CD14-positive monocyte (primary cell): ENCODE measurements at regions not wholly inside any gene's neighbourhood (a gene's known extent, or its start where the extent isn't known, plus 50 kb on each side); places are given as distances from the start of the nearest gene placed in this dataset.

Source experiments
- DNase-seq, 3 donors: peaks; one replicate each; pipeline ENCODE4 v3.0.0-alpha.2; 2011 to 2022
- H2AFZ ChIP-seq: 2 replicates; pipeline ENCODE4 v1.6.0; 2012; ENCODE audit warnings: mild to moderate bottlenecking, low read depth, low read length, inconsistent platforms; ENCODE audit not compliant: insufficient read depth, poor library complexity, severe bottlenecking
- H3K27ac ChIP-seq, 2 donors: 1 replicate in 1 of 2; 2 replicates in 1 of 2; pipeline ENCODE4 v1.5.1; 2012 to 2013; ENCODE audit warnings: low read length in 2 of 2, control low read depth in 1 of 2, inconsistent platforms in 1 of 2, low read depth in 1 of 2, mild to moderate bottlenecking in 1 of 2
- H3K27me3 ChIP-seq, 2 donors: one replicate each; pipeline versions ENCODE4 v1.6.0 to v1.6.1; 2011 to 2013; ENCODE audit warnings: low read length in 2 of 2; ENCODE audit not compliant: control insufficient read depth in 2 of 2, insufficient read depth in 2 of 2
- H3K36me3 ChIP-seq, 2 donors: replicated peaks in 1 of 2; 1 replicate in 1 of 2; 2 replicates in 1 of 2; pipeline versions ENCODE4 v1.5.1 to v1.6.1; 2012 to 2013; ENCODE audit warnings: low read length in 2 of 2, control low read depth in 1 of 2, inconsistent platforms in 1 of 2, mild to moderate bottlenecking in 1 of 2; ENCODE audit not compliant: insufficient read depth in 2 of 2, control insufficient read depth in 1 of 2
- H3K4me1 ChIP-seq, 2 donors: 1 replicate in 1 of 2; 2 replicates in 1 of 2; pipeline versions ENCODE4 v1.5.1 to v1.6.1; 2012 to 2013; ENCODE audit warnings: low read length in 2 of 2, control low read depth in 1 of 2, inconsistent platforms in 1 of 2, mild to moderate bottlenecking in 1 of 2, moderate library complexity in 1 of 2; ENCODE audit not compliant: insufficient read depth in 2 of 2, control insufficient read depth in 1 of 2
- H3K4me2 ChIP-seq: replicated peaks from 2 replicates; pipeline ENCODE3; 2012; ENCODE audit warnings: low read length, moderate library complexity, mild to moderate bottlenecking; ENCODE audit not compliant: poor library complexity, severe bottlenecking; ENCODE audit errors: extremely low read depth
- H3K4me3 ChIP-seq, 3 experiments: fragments of 200-600 bp in 1 of 3; sonication (generic) in 1 of 3; replicated peaks in 1 of 3; 1 replicate in 2 of 3; 2 replicates in 1 of 3; pipeline ENCODE4 v1.5.1; 2011 to 2013; ENCODE audit warnings: low read length in 3 of 3, mild to moderate bottlenecking in 3 of 3, control low read depth in 2 of 3, low read depth in 2 of 3, inconsistent platforms in 1 of 3, moderate library complexity in 1 of 3
- H3K79me2 ChIP-seq: 2 replicates; pipeline ENCODE4 v1.6.0; 2012; ENCODE audit warnings: mild to moderate bottlenecking, control low read depth, inconsistent platforms, low read length, moderate library complexity; ENCODE audit not compliant: insufficient read depth
- H3K9ac ChIP-seq: 2 replicates; pipeline ENCODE4 v1.6.0; 2017; ENCODE audit warnings: low read length, mild to moderate bottlenecking; ENCODE audit not compliant: insufficient read depth, poor library complexity, severe bottlenecking
- H3K9me3 ChIP-seq, 2 donors: replicated peaks in 1 of 2; 1 replicate in 1 of 2; 2 replicates in 1 of 2; pipeline versions ENCODE4 v1.5.1 to v1.6.1; 2012 to 2013; ENCODE audit warnings: low read length in 2 of 2, control low read depth in 1 of 2; ENCODE audit not compliant: control insufficient read depth in 1 of 2, insufficient read depth in 1 of 2
- H4K20me1 ChIP-seq: 2 replicates; pipeline ENCODE4 v1.6.0; 2012; ENCODE audit warnings: mild to moderate bottlenecking, low read length, control low read depth, moderate library complexity; ENCODE audit not compliant: insufficient read depth
- H3K27ac Mint-ChIP-seq, 7 donors: one replicate each; pipeline ENCODE4 v1.8.0; 2020; ENCODE audit warnings: mild to moderate bottlenecking in 7 of 7, mixed read lengths in 7 of 7, moderate library complexity in 6 of 7, inconsistent platforms in 2 of 7
- H3K27me3 Mint-ChIP-seq, 3 donors: one replicate each; pipeline ENCODE4 v1.8.0; 2021 to 2022; ENCODE audit warnings: low read depth in 3 of 3, mild to moderate bottlenecking in 3 of 3, mixed read lengths in 3 of 3, moderate library complexity in 3 of 3, inconsistent platforms in 1 of 3
- H3K36me3 Mint-ChIP-seq, 2 donors: one replicate each; pipeline ENCODE4 v1.8.0; 2020; ENCODE audit warnings: mixed read lengths in 2 of 2, inconsistent platforms in 1 of 2, mild to moderate bottlenecking in 1 of 2
- H3K4me1 Mint-ChIP-seq: one replicate; pipeline ENCODE4 v1.8.0; 2020; ENCODE audit warnings: mild to moderate bottlenecking, mixed read lengths
- H3K4me3 Mint-ChIP-seq, 2 donors: one replicate each; pipeline ENCODE4 v1.8.0; 2020; ENCODE audit warnings: mild to moderate bottlenecking in 2 of 2, mixed read lengths in 2 of 2, moderate library complexity in 1 of 2
- H3K9me3 Mint-ChIP-seq, 7 donors: one replicate each; pipeline ENCODE4 v1.8.0; 2020 to 2022; ENCODE audit warnings: mixed read lengths in 7 of 7, mild to moderate bottlenecking in 6 of 7, moderate library complexity in 6 of 7, inconsistent platforms in 2 of 7
- CTCF ChIP-seq: fragments of 200-600 bp; IDR thresholded peaks from one replicate; pipeline ENCODE4 v1.8.0; 2022; ENCODE audit warnings: antibody characterized with exemption, mild to moderate bottlenecking
- WGBS: methylation state at CpG from one replicate; pipeline ENCODE4 v1.1.5; 2013; ENCODE audit warnings: missing lambda C conversion rate; ENCODE audit not compliant: insufficient coverage; 5-methylcytosine and 5-hydroxymethylcytosine counted together
- intact Hi-C, 2 donors: fragments of 100-400 bp; cut with micrococcal nuclease; formaldehyde crosslinking; loops; one replicate each; pipeline versions ENCODE4 v1.15.0 to v1.15.1; 2023

- no peaks in the 10 kb centered on the region for H3K79me2 ChIP-seq
- peaks cover 3 to 4% of the 10 kb centered on the region in 2 donors for H3K4me1 ChIP-seq
- Mint-ChIP-seq H3K9me3 (peaks cover 0 to 2% (median 0%) of the 10 kb centered on the region in 7 donors), H3K36me3 (no peaks in the 10 kb centered on the region), H3K27ac (peak overlapping the region in 1 of 7 donors; percentile 37), H3K27me3 (peaks cover 5 to 10% (median 8%) of the 10 kb centered on the region in 3 donors), H3K4me3 (no peak overlapping the region), H3K4me1 (peaks cover 13% of the 10 kb centered on the region)
- no peaks in the 10 kb centered on the region for H3K27me3 ChIP-seq
- no peaks in the 10 kb centered on the region for H4K20me1 ChIP-seq
- no peak overlapping the region for H2AFZ ChIP-seq
- H3K4me3 ChIP-seq: no peak overlapping the region
- H3K9me3 ChIP-seq: no peaks in the 10 kb centered on the region
- H3K36me3 ChIP-seq: no peaks in the 10 kb centered on the region
- TF ChIP-seq CTCF: no peak
- intact Hi-C loops: no loop called here
- no peak overlapping the region for H3K4me2 ChIP-seq
- DNase-seq: no peak
- H3K9ac ChIP-seq: no peak overlapping the region
- no peak overlapping the region for H3K27ac ChIP-seq
- 97% methylated on average over 4 of the region's 5 CpGs for WGBS
Observed at GRCh38 chr6:163986313-163986712, 571.8 kb downstream of the QKI start.

- Mint-ChIP-seq H3K4me3 (no peak overlapping the region), H3K4me1 (peaks cover 13% of the 10 kb centered on the region), H3K9me3 (peaks cover 0 to 2% (median 0%) of the 10 kb centered on the region in 7 donors), H3K36me3 (no peaks in the 10 kb centered on the region), H3K27ac (no peak overlapping the region), H3K27me3 (peaks cover 2 to 14% (median 8%) of the 10 kb centered on the region in 3 donors)
- H2AFZ ChIP-seq: no peak overlapping the region
- H3K27ac ChIP-seq: no peak overlapping the region
- DNase-seq: no peak
- no peaks in the 10 kb centered on the region for H3K9me3 ChIP-seq
- H3K4me1 ChIP-seq: peaks cover 3 to 4% of the 10 kb centered on the region in 2 donors
- H3K4me2 ChIP-seq: no peak overlapping the region
- H3K79me2 ChIP-seq: no peaks in the 10 kb centered on the region
- H3K9ac ChIP-seq: no peak overlapping the region
- no peak overlapping the region for H3K4me3 ChIP-seq
- intact Hi-C loops: no loop called here
- no peaks in the 10 kb centered on the region for H3K27me3 ChIP-seq
- H3K36me3 ChIP-seq: no peaks in the 10 kb centered on the region
- H4K20me1 ChIP-seq: no peaks in the 10 kb centered on the region
- TF ChIP-seq CTCF: no peak
- 85% methylated on average over 9 of the region's 11 CpGs for WGBS
Observed at GRCh38 chr6:163985710-163986109, 571.2 kb downstream of the QKI start.
